ENCODE measurements at regions not wholly inside any gene's neighbourhood (a gene's known extent, or its start where the extent isn't known, plus 50 kb on each side); places are given as distances from the start of the nearest gene placed in this dataset.

DNA sequence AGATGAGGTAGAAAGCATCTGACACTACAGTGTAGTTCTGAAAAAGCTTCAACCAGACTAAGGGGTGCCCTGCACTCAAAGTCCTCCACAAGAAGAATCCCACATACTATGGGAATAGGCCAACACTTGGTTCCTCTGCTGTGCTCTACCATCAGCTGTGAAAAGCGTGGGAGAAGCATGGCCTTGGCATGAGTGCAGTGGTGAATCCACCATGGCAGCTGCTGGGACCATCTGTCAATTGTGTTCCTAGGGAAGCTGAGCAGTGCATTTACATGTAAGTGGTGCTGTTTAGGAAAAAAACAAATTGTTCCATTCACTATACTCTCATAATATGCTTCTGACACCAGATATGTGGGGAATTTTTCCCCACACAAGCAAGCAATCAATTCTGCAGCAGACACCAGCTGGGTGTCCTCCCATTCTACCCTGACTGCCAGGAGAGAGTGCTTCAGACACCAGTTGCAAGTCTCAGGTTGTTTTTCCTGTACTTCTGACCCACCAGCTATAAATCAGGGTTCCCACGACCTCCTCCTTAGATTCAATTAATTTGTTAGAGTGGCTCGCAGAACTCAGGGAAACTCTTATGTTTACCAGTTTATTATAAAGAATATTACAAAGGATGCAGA lies 230.8 kb upstream of the CHRM3 start:
- TF ChIP-seq MYC (IDR thresholded peaks at IDR 0.05; ENCODE audit: low read depth, low read length) = no peak
- TF ChIP-seq EZH2 (IDR thresholded peaks at IDR 0.05; ENCODE audit: borderline replicate concordance, low read depth, low read length, severe bottlenecking) = no peak
- TF ChIP-seq POLR2AphosphoS5 (IDR thresholded peaks at IDR 0.05; ENCODE audit: insufficient read depth, low read depth, low read length) = no peak
- TF ChIP-seq, protein P1, sequence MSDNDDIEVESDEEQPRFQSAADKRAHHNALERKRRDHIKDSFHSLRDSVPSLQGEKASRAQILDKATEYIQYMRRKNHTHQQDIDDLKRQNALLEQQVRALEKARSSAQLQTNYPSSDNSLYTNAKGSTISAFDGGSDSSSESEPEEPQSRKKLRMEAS (IDR thresholded peaks at IDR 0.05; ENCODE audit: insufficient read depth, insufficient read length) = no peak
- TF ChIP-seq POLR2A (IDR thresholded peaks at IDR 0.05; ENCODE audit: low read depth, low read length) = no peak
- TF ChIP-seq GATA2 (IDR thresholded peaks at IDR 0.05; ENCODE audit: insufficient read depth, insufficient read length, low read depth, low read length) = no peak
- no peak for TF ChIP-seq JUN (IDR thresholded peaks at IDR 0.05; ENCODE audit: borderline replicate concordance, insufficient read depth, insufficient read length, low read depth)
- TF ChIP-seq FOS (IDR thresholded peaks at IDR 0.05; ENCODE audit: borderline replicate concordance, insufficient read depth, low read length) = no peak
- TF ChIP-seq, protein P2, sequence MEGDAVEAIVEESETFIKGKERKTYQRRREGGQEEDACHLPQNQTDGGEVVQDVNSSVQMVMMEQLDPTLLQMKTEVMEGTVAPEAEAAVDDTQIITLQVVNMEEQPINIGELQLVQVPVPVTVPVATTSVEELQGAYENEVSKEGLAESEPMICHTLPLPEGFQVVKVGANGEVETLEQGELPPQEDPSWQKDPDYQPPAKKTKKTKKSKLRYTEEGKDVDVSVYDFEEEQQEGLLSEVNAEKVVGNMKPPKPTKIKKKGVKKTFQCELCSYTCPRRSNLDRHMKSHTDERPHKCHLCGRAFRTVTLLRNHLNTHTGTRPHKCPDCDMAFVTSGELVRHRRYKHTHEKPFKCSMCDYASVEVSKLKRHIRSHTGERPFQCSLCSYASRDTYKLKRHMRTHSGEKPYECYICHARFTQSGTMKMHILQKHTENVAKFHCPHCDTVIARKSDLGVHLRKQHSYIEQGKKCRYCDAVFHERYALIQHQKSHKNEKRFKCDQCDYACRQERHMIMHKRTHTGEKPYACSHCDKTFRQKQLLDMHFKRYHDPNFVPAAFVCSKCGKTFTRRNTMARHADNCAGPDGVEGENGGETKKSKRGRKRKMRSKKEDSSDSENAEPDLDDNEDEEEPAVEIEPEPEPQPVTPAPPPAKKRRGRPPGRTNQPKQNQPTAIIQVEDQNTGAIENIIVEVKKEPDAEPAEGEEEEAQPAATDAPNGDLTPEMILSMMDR (IDR thresholded peaks at IDR 0.05; ENCODE audit: extremely low read depth in 1 of 2, insufficient read depth in 1 of 2, low read depth in 1 of 2, low read length in 2 of 2) = no peak
- Histone ChIP-seq H3K9me3 (replicated peaks; ENCODE audit: control insufficient read depth, insufficient read depth, low read length) (peaks cover 11% of the 10 kb centered on the region), H3K27ac (ENCODE audit: insufficient read depth, low read depth, low read length) (no peak overlapping the region), H2AFZ (ENCODE audit: low read depth, low read length) (no peak overlapping the region), H3K36me3 (ENCODE audit: control insufficient read depth in 2 of 2, extremely low read depth in 1 of 2, insufficient read depth in 2 of 2, low read length in 2 of 2) (no peaks in the 10 kb centered on the region), H3K4me2 (ENCODE audit: insufficient read depth, low read length) (no peak overlapping the region), H3K9me1 (replicated peaks; ENCODE audit: control insufficient read depth, extremely low read depth, insufficient read depth, low read length) (no peaks in the 10 kb centered on the region), H3K4me3 (replicated peaks in 1 of 3; ENCODE audit: insufficient read depth in 1 of 3, low read depth in 1 of 3, low read length in 3 of 3) (no peak overlapping the region), H3K79me2 (ENCODE audit: control insufficient read depth, insufficient read depth, low read length) (no peaks in the 10 kb centered on the region), H3K9ac (replicated peaks; ENCODE audit: extremely low read depth, insufficient read depth, low read length) (no peak overlapping the region), H3K4me1 (ENCODE audit: control insufficient read depth, extremely low read depth, insufficient read depth, low read length) (no peaks in the 10 kb centered on the region), H3K27me3 (ENCODE audit: control insufficient read depth in 2 of 2, insufficient read depth in 2 of 2, low read length in 2 of 2) (no peaks in the 10 kb centered on the region), H4K20me1 (replicated peaks; ENCODE audit: control insufficient read depth, extremely low read depth, insufficient read depth, low read length) (no peaks in the 10 kb centered on the region)
- FAIRE-seq (no peak), DNase-seq (ENCODE audit: low read depth, low spot score) (no peak)
- BruUV-seq (replicated peaks) = no TSS peak
- POLR2A ChIA-PET = no interaction called here
- intact Hi-C loops (cut with micrococcal nuclease) (no loop called here), dilution Hi-C loops (cut with MboI; ENCODE audit: extremely low pct_ligation_motif_present, low sequenced_read_pairs) (no loop called here)
- CTCF ChIA-PET = no interaction called here

Data from endothelial cell of umbilical vein (primary cell).